ENCODE measurements at regions not wholly inside any gene's neighbourhood (a gene's known extent, or its start where the extent isn't known, plus 50 kb on each side); places are given as distances from the start of the nearest gene placed in this dataset.
"Not testable (repeated sequence)": the region's sequence is repeated elsewhere in the genome, so short reads cannot be mapped to it uniquely, and the experiment has no call there.

DNA sequence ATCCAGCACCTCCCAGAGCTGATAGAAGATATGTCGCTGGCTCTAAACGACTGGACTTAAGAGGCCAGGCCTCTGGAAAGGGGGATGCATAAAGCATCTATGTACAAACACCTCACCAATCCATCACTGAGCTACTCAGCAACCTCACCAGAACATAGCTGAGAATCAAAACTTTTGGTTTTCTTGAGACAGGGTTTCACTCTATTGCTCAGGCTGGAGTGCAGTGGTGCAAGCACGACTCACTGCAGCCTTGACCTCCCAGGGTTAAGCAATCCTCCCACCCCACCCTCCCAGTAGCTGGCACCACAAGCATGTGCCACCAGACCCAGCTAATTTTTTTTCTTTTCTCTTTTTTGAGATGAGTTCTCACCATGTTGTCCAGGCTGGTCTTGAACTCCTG, 62.9 kb upstream of the MSH6 start:
- no peak overlapping the region for H3K4me3 ChIP-seq (ENCODE audit: low read length)
- DNase-seq (ENCODE audit: low read depth): no peak
- TF ChIP-seq, protein P1, sequence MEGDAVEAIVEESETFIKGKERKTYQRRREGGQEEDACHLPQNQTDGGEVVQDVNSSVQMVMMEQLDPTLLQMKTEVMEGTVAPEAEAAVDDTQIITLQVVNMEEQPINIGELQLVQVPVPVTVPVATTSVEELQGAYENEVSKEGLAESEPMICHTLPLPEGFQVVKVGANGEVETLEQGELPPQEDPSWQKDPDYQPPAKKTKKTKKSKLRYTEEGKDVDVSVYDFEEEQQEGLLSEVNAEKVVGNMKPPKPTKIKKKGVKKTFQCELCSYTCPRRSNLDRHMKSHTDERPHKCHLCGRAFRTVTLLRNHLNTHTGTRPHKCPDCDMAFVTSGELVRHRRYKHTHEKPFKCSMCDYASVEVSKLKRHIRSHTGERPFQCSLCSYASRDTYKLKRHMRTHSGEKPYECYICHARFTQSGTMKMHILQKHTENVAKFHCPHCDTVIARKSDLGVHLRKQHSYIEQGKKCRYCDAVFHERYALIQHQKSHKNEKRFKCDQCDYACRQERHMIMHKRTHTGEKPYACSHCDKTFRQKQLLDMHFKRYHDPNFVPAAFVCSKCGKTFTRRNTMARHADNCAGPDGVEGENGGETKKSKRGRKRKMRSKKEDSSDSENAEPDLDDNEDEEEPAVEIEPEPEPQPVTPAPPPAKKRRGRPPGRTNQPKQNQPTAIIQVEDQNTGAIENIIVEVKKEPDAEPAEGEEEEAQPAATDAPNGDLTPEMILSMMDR (conservative IDR thresholded peaks at IDR 0.05; ENCODE audit: low read depth, low read length): no peak

DNA sequence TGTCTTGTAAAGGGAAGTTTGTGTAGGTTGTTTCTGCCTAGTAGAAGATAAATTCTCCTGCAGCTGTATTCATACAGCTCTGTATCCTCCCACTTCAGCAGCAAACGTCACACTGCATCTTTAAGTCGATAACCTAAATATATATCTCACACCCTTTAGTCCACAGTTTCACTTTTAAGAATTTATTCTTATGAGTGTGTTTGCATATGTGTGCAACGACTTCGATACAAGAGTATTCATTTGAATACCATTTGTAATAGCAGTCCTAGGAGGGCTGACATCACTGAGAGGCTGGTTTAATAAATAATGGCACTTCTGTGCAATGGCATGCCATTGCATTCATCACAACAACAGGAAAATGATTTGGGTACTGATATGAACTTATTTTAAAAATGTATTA, 63.8 kb upstream of the MSH6 start:
- TF ChIP-seq, protein P1 (conservative IDR thresholded peaks at IDR 0.05; ENCODE audit: low read depth, low read length): no peak
- H3K4me3 ChIP-seq (ENCODE audit: low read length): no peak overlapping the region
- no peak for DNase-seq (ENCODE audit: low read depth)

DNA sequence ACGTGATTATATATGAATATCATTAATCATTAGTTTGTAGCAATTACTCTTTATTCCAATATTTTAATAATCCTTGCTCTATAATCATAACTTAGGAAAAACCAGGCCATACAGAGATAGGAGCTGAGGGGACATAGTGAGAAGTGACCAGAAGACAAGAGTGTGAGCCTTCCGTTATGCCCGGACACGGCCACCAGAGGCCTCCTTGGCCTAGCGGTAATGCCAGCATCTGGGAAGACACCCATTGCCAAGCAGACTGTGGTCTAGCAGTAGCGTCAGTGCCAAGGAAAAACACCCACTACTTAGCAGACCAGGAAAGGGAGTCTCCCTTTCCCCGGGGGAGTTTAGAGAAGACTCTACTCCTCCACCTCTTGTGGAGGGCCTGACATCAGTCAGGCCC, 66.6 kb upstream of the MSH6 start:
- not testable (repeated sequence) for H3K4me3 ChIP-seq (ENCODE audit: low read length); DNase-seq (ENCODE audit: low read depth)

DNA sequence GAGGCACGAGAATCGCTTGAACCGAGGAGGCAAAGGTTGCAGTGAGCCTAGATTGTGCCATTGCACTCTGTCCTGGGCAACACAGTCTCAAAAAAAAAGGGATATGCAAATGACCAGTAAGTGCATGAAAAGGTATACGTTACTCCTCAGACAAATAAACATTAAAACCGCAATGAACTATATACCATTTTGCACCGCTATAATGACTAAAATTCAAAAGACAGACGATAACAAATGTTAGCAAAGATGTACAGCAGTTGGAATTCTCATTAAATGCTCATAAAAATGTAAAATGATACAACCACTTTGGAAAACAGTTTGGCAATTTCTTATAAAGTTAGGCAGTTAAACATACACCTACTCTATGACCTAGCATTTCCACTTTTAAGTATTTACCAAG, 67.4 kb upstream of the MSH6 start:
- TF ChIP-seq, protein P1 (conservative IDR thresholded peaks at IDR 0.05; ENCODE audit: low read depth, low read length): no peak
- no peak for DNase-seq (ENCODE audit: low read depth)
- no peak overlapping the region for H3K4me3 ChIP-seq (ENCODE audit: low read length)

DNA sequence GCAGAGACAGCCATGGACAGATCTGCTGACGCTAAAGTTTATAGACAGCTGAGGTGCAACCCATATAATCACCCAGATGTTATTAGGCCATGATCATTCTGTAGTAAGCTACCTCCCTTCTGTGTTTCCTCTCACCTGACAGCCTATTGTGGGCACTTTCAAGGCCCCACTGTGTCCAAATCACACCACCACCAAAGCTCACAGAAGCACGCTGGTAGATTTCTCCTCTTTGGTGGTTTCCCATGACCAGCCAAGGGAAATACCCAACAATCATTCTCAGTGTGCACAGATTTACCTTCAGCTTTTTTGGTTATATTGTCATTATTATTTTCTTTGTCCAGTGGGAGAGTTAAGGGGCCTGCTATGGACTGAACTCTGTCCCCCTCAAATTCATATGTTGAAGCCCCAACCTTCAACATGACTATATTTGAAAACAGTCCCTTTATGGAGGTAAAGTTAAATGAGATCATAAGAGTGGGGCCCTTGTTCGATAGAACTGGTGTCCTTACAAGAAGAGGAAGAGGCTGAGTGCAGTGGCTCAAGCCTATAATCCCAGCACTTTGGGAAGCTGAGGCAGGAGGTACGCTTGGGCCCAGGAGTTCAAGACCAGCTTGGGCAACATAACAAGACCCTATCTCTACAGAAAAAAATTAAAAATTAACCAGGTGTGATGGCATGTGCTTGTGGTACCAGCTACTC, 74.0 kb upstream of the MSH6 start:
- TF ChIP-seq, protein P1 (conservative IDR thresholded peaks at IDR 0.05; ENCODE audit: low read depth, low read length): no peak

DNA sequence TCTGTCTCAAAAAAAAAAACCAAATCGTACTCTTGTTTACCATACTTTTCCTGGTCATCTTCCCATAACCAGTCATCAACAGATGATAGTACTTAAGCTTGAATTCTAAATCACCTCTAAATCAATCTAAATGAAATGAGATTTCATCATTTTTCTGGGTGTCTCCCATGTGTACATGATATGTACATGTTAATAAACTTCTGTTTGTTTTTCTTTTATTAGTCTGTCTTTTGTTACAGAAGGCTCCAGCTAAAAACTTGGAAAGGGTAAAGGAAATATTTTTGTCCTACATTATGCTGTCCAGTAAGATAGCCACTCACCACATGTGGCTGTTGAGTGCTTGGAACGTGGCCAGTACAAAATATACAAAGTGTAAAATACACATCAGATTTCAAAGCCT, 78.7 kb upstream of the MSH6 start:
- H3K4me3 ChIP-seq (ENCODE audit: low read length): no peak overlapping the region
- TF ChIP-seq, protein P1 (conservative IDR thresholded peaks at IDR 0.05; ENCODE audit: low read depth, low read length): no peak

More for the DNA sequence above, 74.0 kb upstream of the MSH6 start:
- H3K4me3 ChIP-seq (ENCODE audit: low read length): no peak overlapping the region
- no peak for DNase-seq (ENCODE audit: low read depth)

DNA sequence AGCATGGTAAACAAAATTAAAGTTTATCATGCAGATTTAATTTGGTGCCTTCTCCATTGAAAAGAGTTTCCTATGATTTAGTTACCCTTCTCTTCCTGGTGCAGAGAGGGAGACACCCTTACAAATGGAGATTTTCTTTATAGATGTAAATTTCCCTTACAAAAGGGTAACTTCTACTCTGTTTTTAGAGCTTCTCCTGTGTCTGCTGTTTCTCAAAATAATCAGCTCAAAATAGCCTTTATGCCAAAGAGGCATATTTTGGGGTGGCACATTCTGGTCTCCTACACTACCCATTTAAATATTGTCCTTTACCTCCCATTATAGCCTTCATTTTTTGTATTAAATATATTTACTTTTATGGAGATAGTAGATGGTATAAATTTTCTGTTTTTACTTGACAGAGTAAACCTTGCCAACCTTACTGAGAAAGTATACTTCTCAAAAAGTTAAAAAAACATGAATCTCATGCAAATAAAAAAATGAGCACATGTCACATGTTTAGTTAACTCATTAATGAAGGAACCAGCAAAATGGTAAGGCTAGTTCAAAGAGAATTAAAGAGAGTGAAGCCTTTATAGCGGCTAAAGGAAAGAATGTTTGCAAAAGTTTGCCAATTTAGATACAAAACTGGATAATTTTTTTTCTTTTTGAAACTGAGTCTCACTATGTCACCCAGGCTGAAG, 83.3 kb upstream of the MSH6 start:
- TF ChIP-seq, protein P1 (conservative IDR thresholded peaks at IDR 0.05; ENCODE audit: low read depth, low read length): no peak
- no peak overlapping the region for H3K4me3 ChIP-seq (ENCODE audit: low read length)
- no peak for DNase-seq (ENCODE audit: low read depth)

More for the DNA sequence above, 78.7 kb upstream of the MSH6 start:
- DNase-seq (ENCODE audit: low read depth): no peak

DNA sequence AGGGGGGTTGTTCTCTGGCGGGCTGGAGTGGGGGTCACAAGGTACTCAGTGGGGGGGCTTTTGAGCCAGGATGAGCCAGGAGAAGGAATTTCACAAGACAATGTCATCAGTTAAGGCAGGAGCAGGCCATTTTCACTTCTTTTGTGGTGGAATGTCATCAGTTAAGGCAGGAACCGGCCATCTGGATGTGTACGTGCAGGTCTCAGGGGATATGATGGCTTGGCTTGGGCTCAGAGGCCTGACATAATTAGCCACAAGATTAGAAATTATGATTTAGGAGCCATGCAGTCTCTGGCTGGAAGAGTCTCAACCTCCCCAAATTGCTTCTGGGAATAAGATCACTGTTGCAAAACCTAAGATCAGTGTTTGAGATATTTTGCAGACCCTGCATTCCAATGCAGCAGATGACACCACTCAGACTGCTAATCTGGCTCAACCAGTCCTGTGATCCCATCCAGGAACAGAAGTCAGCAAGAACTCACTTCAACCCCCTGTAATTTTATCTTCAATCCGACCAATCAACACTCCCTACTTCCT, 84.4 kb upstream of the MSH6 start:
- H3K4me3 ChIP-seq (ENCODE audit: low read length); DNase-seq (ENCODE audit: low read depth): not testable (repeated sequence)

DNA sequence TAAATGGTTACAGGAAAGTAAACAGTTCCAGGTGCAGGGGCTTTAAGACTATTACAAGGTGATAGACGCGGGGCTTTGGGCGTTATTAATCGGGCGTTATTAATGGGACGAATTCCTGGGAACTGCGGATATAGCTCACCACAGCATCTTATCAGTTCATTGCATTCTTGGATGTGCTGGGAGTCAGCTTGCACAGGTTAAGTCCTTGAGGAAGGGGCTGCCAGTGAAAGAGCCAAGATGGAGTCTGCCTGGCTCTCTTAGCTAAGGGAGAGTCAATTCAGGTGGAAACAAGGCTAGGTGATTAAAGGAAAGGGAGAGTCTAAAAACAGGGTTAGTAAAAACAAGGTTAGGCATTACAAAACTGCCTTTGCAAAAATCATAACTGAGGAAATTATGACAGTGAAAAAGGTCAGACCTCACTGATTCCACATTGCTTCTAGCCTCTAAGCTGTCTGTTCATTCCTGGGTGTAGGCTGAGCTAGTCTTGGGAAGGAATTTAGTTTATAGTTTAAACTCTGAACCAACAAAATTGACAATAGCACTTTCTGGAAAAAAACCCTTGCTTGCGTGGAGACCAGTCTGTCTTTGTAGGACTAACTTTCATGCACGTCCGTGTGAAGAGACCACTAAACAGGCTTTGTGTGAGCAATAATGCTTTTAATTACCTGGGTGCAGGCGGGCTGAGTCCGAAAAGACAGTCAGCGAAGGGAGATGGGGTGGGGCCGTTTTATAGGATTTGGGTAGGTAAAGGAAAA, 85.1 kb upstream of the MSH6 start:
- not testable (repeated sequence) for H3K4me3 ChIP-seq (ENCODE audit: low read length); DNase-seq (ENCODE audit: low read depth)

Data from retinal pigment epithelial cell (primary cell).